Body of pancreas (tissue), 4 donors: ENCODE measurements at regions not wholly inside any gene's neighbourhood (a gene's known extent, or its start where the extent isn't known, plus 50 kb on each side); places are given as distances from the start of the nearest gene placed in this dataset.

ENCODE experiments used
- POLR2A ChIP-seq, 3 donors: fragments of 450-650 bp; IDR thresholded peaks; one replicate each; pipeline ENCODE4 v1.6.1; 2016; ENCODE audit warnings: antibody characterized with exemption in 3 of 3, mild to moderate bottlenecking in 2 of 3
- TF ChIP-seq, protein P1 (sequence below), 7 experiments: fragments of 450-650 bp in 4 of 7; fragments of 200-600 bp in 3 of 7; sonication (generic) in 3 of 7; IDR thresholded peaks; one replicate each; pipeline ENCODE4 v1.5.1; 2016 to 2019; ENCODE audit warnings: antibody characterized with exemption in 7 of 7

DNA sequence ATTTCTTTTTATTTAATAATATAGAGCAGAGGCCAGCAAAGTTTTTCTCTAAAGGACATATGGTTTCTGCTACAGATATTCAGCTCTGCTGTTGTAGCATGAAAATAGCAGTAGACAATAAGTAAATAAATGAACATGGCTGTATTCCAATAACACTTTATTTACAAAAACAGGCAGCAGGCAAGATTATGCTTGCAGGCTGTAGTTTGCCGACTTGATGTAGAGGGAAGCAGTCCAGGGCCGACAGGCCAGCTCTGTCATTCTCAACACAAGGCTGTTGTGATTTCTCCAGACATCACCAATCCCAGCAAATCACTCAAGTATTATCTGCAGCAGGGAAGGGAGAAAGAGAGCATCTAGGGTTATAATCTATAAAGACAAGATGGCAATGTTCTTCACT is 1062.5 kb upstream of the PCDH9 start:
- TF ChIP-seq, protein P1, sequence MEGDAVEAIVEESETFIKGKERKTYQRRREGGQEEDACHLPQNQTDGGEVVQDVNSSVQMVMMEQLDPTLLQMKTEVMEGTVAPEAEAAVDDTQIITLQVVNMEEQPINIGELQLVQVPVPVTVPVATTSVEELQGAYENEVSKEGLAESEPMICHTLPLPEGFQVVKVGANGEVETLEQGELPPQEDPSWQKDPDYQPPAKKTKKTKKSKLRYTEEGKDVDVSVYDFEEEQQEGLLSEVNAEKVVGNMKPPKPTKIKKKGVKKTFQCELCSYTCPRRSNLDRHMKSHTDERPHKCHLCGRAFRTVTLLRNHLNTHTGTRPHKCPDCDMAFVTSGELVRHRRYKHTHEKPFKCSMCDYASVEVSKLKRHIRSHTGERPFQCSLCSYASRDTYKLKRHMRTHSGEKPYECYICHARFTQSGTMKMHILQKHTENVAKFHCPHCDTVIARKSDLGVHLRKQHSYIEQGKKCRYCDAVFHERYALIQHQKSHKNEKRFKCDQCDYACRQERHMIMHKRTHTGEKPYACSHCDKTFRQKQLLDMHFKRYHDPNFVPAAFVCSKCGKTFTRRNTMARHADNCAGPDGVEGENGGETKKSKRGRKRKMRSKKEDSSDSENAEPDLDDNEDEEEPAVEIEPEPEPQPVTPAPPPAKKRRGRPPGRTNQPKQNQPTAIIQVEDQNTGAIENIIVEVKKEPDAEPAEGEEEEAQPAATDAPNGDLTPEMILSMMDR (IDR thresholded peaks at IDR 0.05): no peak
- TF ChIP-seq POLR2A (IDR thresholded peaks at IDR 0.05): no peak
